PC-3 (cell line): ENCODE measurements at regions not wholly inside any gene's neighbourhood (a gene's known extent, or its start where the extent isn't known, plus 50 kb on each side); places are given as distances from the start of the nearest gene placed in this dataset.

Experiments
- EZH2 ChIP-seq: fragments of 300-600 bp; sonication (generic); IDR thresholded peaks from one replicate; pipeline ENCODE4 v1.6.1; 2017; ENCODE audit warnings: antibody characterized with exemption, mild to moderate bottlenecking, low read length; ENCODE audit not compliant: unreplicated experiment
- EZH2phosphoT487 ChIP-seq: fragments of 300-600 bp; sonication (generic); IDR thresholded peaks from 2 replicates; pipeline ENCODE4 v1.6.1; 2018; ENCODE audit warnings: mild to moderate bottlenecking, antibody characterized with exemption, low read length, borderline replicate concordance
- TF ChIP-seq, protein P1 (sequence below): fragments of 300-600 bp; sonication (generic); conservative IDR thresholded peaks from 2 replicates; pipeline ENCODE4 v1.5.1; 2017; ENCODE audit warnings: antibody characterized with exemption, low read depth, mild to moderate bottlenecking, low read length

- TF ChIP-seq EZH2: no peak
- TF ChIP-seq, protein P1, sequence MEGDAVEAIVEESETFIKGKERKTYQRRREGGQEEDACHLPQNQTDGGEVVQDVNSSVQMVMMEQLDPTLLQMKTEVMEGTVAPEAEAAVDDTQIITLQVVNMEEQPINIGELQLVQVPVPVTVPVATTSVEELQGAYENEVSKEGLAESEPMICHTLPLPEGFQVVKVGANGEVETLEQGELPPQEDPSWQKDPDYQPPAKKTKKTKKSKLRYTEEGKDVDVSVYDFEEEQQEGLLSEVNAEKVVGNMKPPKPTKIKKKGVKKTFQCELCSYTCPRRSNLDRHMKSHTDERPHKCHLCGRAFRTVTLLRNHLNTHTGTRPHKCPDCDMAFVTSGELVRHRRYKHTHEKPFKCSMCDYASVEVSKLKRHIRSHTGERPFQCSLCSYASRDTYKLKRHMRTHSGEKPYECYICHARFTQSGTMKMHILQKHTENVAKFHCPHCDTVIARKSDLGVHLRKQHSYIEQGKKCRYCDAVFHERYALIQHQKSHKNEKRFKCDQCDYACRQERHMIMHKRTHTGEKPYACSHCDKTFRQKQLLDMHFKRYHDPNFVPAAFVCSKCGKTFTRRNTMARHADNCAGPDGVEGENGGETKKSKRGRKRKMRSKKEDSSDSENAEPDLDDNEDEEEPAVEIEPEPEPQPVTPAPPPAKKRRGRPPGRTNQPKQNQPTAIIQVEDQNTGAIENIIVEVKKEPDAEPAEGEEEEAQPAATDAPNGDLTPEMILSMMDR: no peak
- TF ChIP-seq EZH2phosphoT487: no peak
Measured at GRCh38 chr6:94045099-94045829, 625.9 kb upstream of the EPHA7 start.
